HG02678 (cell line): ENCODE measurements at regions not wholly inside any gene's neighbourhood (a gene's known extent, or its start where the extent isn't known, plus 50 kb on each side); places are given as distances from the start of the nearest gene placed in this dataset.

ENCODE experiments used
- ATAC-seq: cut with Tn5 transposase; IDR thresholded peaks from one replicate; pipeline ENCODE4 v1.9.1; 2021; ENCODE audit warnings: mild to moderate bottlenecking, moderate library complexity; ENCODE audit not compliant: unreplicated experiment

DNA sequence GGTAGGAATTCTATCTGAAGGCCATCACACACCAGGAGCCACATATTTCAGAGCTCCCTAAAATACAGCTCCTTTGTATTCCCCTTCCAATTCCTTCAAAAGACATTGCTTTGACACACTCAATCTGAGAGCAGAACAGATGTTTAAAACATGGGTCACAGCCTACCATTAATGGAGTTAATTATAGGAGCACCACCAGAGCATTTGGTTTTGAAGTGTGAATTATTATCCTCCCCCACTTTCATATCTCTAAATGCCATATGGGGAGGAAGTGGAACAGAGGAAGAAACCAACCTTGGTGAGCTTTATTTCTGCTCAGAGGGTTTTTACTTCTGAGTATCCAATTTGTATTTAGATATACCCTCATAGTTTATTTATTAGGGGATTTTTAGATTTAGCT is 50.7 kb upstream of the TNFRSF21 start:
- ATAC-seq: peak; percentile 58

DNA sequence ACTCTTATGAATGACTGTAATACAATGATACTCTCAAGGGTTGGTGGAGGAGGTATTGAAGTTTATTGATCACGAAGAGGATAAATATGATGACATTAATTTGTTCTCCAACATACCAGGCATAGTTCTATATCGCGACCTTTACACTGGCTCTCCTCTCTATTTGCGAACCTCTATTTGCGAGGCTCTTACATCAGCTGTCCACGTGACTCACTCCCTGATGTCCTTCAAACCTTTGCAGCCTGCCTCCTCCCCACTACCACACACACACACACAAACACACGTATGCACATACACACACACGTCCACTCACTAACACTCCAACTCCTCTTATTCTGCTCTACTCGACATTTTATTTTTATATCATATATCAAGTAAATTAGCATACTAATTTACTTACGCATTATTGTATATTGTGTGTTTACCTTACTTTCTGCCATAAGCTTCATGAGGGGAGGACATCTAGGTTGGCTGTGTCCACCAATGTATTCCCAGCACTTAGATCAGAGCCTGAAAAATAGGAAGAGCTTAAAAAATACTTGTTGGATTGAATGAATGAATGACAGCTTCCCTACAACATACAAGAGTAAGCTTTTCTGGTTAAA is 53.3 kb upstream of the TNFRSF21 start:
- ATAC-seq: no peak

GRCh38 chr6:47363736-47364135 is 54.0 kb upstream of the TNFRSF21 start:
- no peak for ATAC-seq

- no peak for ATAC-seq
Observed at GRCh38 chr6:47366335-47366890, 56.7 kb upstream of the TNFRSF21 start.

DNA sequence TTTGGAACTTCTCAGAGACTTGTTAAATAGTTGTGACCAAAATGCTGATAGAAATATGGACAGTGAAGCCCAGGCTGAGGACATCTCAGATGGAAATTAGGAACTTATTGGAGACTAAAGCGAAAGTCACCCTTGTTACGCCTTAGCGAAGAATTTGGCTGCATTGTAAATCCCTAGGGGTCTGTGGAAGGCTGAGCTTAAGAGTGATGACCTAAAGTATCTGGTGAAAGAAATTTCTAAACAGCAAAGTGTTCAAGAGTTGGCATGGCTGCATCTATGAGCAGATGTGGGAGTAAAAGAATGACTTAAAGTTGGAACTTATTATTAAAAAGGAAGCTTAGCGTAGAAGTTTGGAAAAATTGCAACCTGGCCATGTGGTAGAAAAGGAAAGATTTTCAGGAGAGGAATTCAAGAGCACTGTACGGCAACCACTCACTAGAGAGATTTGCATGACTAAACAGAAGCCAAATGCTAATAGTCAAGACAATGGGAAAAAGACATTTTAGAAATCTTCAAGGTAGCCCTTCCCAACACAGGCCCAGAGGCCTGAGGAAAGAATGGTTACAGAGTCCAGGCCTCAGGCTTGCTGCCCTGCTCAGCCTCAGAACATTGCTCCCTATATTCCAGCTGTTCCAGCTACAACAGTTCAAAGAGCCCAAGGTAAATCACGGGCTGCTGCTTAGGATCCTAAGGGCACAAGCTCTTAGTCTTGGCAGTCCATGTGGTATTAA is 61.6 kb upstream of the TNFRSF21 start:
- ATAC-seq: no peak

DNA sequence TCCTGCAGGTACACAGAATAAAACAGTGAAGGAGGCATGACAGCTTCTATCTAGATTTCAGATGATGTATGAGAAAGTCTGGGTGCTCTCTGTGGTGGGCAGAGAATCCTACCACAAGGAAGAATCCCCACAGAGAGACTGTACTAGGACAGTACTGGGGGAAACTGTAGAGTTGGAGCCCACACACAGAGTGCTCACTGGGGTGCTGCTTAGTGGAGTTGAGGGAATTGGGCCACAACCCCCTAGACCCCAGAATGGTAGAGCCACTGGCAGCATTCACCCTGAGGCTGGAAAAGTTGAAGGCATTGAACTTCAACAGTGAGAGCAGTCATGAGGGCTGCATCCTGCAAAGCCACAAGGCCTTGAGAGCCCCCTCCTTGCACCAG is 62.2 kb upstream of the TNFRSF21 start:
- no peak for ATAC-seq

DNA sequence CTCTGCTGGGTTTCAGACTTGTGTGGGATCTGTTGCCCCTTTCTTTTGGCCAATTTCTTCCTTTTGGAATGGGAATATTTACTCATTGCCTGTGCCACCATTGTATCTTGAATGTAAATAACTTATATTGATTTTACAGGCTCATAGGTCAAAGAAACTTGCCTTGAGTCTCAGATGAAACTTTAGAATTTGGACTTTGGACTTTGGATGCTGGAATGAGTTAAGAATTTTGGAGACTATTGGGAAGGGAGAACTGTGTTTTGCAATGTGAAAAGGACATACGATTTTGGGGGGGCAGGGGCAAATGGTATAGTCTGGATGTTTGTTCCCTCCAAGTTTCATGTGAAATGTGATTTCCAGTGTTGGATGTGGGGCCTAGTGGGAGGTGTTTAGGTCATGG is 62.6 kb upstream of the TNFRSF21 start:
- ATAC-seq: no peak

DNA sequence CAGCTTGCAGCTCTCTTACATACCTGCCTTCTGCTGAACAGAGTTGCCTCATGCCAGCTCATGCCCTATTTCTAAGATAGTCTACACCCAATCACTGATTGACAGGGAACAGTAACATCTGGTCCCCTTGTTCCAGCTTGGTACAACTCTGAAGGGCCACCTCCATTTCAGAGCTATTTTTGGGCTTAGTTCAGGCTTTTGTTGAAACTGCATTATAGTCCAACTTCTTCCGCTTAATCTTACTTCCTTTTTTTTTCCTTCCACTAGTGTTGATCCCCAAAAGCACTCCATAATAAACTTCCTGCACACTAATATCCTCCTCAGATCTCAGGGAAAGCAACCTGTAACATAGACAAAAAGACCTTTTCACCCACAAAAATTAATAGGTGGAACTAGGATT is 65.7 kb upstream of the TNFRSF21 start:
- no peak for ATAC-seq

DNA sequence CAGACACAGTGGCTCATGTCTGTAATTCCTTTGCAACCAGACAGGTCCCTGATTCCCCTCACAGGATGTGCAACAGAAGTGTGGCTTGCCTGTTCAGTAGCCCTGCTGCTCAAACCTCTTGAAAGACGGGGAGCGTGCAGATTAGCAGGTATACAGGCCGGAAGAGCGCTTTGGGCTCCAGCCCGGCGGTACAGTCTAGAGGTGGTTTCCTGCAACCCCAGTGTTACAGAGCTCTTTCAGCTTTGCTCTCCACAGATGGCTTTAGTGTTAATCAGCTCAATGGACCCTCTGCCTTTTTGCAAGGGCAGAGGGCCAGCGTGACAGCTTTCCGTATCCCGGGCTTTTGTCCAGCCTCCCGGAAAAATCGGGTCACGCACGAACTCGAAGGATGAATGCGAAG is 67.2 kb upstream of the TNFRSF21 start:
- peak; percentile 80 for ATAC-seq

DNA sequence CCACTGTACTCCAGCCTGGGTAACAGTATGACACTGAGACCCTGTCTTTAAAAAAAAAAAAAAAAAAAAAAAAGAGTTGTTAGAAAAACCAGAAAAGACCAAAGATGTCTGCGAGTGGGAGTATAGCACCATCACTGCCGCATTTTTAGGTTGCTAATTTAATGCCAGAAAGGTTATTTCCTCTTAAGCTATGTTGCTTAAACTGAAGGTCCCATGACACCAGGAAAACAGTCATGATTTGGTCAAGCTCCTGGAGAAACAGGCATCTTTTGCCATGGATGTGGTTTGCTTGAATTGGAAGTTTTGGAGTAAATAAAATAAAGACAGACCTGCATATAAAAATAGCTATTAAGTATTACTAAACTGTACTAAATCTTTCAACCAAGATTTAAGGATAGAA is 68.3 kb upstream of the TNFRSF21 start:
- ATAC-seq: no peak

DNA sequence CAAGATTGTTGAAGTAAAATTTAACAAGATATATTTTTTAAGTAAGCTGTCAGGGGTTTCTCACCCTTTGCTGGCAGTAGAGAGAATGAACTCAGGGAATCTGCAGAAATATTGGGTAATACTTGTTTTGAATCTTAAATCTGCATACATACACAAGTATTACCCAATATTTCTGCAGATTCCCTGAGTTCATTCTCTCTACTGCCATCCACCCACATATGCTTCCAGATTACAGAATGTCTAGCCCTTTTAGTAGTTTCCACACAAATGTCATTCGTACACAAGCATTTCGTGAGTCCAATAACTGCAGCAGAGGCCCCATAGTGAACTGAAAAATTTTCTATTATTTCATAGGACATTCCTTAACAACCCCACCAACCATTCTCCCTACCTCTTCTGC is 69.6 kb upstream of the TNFRSF21 start:
- ATAC-seq: no peak

DNA sequence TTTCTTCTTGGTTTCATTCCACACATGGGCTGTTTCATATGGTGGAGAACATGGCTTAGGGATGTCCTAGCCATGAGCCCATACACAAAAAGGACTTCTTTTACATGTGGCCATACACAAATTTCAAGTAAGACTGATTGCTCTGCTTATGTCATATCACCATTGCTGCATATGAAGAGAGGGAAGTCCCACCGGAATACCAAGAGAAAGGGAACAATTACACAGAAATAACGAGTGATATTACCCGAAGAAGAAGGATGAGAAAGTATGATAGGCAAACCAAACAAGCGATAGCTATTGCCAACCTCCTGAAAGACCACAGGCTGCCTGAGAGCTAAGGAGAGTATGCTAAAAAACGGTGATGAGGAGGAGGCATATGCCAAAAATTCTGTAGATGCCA is 70.5 kb upstream of the TNFRSF21 start:
- no peak for ATAC-seq

DNA sequence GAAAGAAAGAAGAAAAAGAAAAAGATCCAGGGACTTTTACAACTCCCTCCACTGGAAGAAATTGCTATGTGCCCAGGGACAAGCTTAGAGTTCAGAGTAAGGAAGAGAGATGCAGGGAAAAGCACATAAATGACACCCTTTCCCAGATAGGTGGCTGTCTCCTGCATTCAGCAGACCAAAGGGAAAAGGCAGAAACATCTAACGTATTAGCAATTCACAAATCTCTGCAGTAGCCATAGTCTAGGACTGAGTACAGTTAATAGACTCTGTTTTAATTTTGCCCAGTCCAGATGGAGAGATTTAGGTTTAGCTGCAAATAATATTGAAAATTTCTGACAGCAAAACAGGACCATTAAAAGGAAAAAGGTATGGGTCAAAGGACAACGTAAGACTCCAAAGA is 71.3 kb upstream of the TNFRSF21 start:
- ATAC-seq: no peak

GRCh38 chr6:47383360-47383759 is 73.7 kb upstream of the TNFRSF21 start:
- ATAC-seq: no peak

- no peak for ATAC-seq
Observed at GRCh38 chr6:47391675-47392074, 82.0 kb upstream of the TNFRSF21 start.

- ATAC-seq: no peak
Observed at GRCh38 chr6:47392251-47392650, 82.5 kb upstream of the TNFRSF21 start.

- ATAC-seq: no peak
Observed at GRCh38 chr6:47396401-47397069, 81.1 kb upstream of the CD2AP start.

DNA sequence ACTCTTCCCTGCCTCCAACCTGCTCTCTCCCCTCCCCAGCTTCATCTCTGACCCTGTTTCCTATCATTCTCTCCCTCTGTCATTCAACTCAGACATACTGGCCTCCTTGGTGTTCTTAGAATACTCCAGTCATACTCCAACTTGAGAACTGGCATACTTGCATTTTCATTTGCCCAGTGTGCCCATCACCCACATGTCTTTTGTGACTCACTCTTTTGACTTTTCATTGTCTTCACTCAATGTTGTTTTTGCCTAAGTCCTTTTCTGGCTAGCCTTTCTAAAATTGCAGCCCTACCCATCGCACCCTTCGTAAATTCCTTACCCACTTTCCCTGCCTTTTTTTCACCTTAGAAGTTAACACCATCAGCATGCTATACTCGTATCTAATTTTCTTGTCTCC is 77.0 kb upstream of the CD2AP start:
- no peak for ATAC-seq

DNA sequence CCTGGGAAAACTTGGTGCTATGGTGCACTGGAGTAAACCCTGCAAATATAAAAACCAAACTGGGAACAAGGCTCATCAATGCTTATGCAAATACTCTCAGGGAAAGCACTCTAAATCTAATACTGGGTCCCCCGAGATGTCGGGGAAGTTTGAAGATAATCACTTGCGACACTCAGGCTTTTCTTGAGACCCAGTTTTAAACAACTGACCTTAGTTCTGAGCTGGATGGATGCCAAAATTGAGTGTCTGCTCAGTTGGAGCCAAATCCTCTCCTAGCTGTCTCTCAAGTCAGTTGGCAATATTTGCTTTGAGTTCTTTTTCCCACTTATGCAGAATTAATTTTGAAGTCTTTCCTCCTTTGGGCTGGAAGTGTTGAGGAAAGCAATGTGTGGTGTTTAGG is 75.5 kb upstream of the CD2AP start:
- no peak for ATAC-seq

GRCh38 chr6:47403056-47403455 is 74.5 kb upstream of the CD2AP start:
- no peak for ATAC-seq

GRCh38 chr6:47403801-47404200 is 73.8 kb upstream of the CD2AP start:
- ATAC-seq: no peak

DNA sequence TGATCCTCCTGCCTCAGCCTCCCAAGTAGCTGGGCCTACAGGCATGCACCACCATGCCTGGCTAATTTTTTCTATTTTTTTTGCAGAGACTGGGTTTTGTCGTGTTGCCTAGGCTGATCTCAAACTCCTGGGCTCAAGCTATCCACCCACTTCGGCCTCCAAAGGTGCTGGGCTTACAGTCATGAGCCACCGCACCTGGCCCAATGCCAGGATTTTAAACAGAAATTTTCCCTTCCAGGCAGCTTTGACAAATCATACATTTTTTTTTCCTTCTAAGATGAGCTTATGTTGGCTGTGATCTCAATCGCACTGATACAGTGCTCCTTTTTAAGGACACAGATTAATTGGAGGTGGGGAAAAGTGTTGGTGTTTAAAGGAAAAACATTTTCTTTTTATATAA is 73.2 kb upstream of the CD2AP start:
- ATAC-seq: no peak
